ENCODE measurements at regions not wholly inside any gene's neighbourhood (a gene's known extent, or its start where the extent isn't known, plus 50 kb on each side); places are given as distances from the start of the nearest gene placed in this dataset.

DNA sequence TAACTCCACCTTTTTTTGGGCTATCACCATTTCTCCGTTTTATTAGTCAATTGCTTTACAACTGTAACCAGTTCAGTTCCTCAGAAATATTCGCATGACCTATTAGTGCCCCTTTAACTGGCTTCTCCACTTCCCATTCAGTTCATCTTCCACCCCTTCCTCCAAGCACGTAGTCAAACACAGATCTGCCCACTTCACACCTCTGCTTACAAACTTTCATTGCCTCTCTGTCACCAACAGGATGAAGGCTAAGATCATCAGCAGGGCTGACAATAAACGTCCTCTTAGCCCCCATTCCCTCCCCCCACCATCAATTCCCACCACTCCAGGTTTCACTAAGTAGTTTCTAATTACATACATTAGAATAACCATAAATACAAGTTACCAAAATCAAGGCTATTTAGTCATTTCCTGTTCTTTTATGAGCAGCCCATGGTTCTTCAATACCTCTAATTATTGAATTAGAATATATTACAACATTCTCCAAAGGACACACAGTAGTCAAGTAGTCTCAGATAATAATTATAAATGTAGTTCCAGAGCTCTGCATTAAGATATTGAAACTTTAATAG is 95.7 kb downstream of the SPRY2 start:
- Histone ChIP-seq H2AK5ac (ENCODE audit: insufficient read length, low read length) (no peak overlapping the region), H4K5ac (ENCODE audit: insufficient read length, low read depth, low read length) (no peak overlapping the region), H3K9ac (ENCODE audit: extremely low read depth, insufficient read length, low read length) (no peak overlapping the region), H2BK5ac (ENCODE audit: insufficient read length, low read length) (no peak overlapping the region), H2BK120ac (ENCODE audit: low read depth, low read length, poor library complexity, severe bottlenecking) (no peak overlapping the region), H3K27ac (ENCODE audit: insufficient read length, low read depth, low read length) (no peak overlapping the region), H4K91ac (ENCODE audit: insufficient read length, low read depth, low read length) (no peak overlapping the region), H2BK20ac (ENCODE audit: low read depth, low read length, poor library complexity, severe bottlenecking) (no peak overlapping the region), H3K56ac (ENCODE audit: insufficient read length, low read depth, low read length) (no peak overlapping the region), H4K8ac (replicated peaks; ENCODE audit: insufficient read length, low read depth, low read length) (no peak overlapping the region), H2BK12ac (ENCODE audit: insufficient read length, low read depth, low read length) (no peak overlapping the region), H3K18ac (ENCODE audit: insufficient read length, low read depth, low read length) (no peak overlapping the region), H3K9me3 (ENCODE audit: control insufficient read depth, low read depth, low read length) (no peaks in the 10 kb centered on the region), H3K23me2 (ENCODE audit: insufficient read length, low read depth, low read length, poor library complexity, severe bottlenecking) (no peaks in the 10 kb centered on the region), H2BK15ac (ENCODE audit: low read depth, low read length) (no peak overlapping the region), H3K4me2 (ENCODE audit: insufficient read depth, insufficient read length, low read length) (no peak overlapping the region), H3K4ac (ENCODE audit: low read depth, low read length) (no peak overlapping the region), H3K79me1 (ENCODE audit: insufficient read depth, low read depth, low read length, poor library complexity, severe bottlenecking) (no peaks in the 10 kb centered on the region), H3T11ph (ENCODE audit: low read length) (no peak overlapping the region), H3K23ac (ENCODE audit: insufficient read length, low read depth, low read length) (no peak overlapping the region), H3K79me2 (ENCODE audit: insufficient read depth, low read length) (no peaks in the 10 kb centered on the region), H3K27me3 (ENCODE audit: insufficient read depth, low read length) (no peaks in the 10 kb centered on the region), H3K14ac (ENCODE audit: insufficient read depth, low read length) (no peak overlapping the region), H4K20me1 (ENCODE audit: control insufficient read depth, insufficient read depth, insufficient read length) (no peaks in the 10 kb centered on the region), H2AFZ (ENCODE audit: low read length) (no peak overlapping the region), H3K4me1 (ENCODE audit: insufficient read depth, low read length) (peaks cover 3% of the 10 kb centered on the region; the same call in 1 of the 2 replicates)
- no peak overlapping the region for H3K27ac Mint-ChIP-seq
- no peak for DNase-seq
- TF ChIP-seq, protein P1, sequence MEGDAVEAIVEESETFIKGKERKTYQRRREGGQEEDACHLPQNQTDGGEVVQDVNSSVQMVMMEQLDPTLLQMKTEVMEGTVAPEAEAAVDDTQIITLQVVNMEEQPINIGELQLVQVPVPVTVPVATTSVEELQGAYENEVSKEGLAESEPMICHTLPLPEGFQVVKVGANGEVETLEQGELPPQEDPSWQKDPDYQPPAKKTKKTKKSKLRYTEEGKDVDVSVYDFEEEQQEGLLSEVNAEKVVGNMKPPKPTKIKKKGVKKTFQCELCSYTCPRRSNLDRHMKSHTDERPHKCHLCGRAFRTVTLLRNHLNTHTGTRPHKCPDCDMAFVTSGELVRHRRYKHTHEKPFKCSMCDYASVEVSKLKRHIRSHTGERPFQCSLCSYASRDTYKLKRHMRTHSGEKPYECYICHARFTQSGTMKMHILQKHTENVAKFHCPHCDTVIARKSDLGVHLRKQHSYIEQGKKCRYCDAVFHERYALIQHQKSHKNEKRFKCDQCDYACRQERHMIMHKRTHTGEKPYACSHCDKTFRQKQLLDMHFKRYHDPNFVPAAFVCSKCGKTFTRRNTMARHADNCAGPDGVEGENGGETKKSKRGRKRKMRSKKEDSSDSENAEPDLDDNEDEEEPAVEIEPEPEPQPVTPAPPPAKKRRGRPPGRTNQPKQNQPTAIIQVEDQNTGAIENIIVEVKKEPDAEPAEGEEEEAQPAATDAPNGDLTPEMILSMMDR (conservative IDR thresholded peaks at IDR 0.05), result no peak
- H3K36me3 Mint-ChIP-seq (ENCODE audit: insufficient read depth in 1 of 3, low read depth in 3 of 3), result no peaks in the 10 kb centered on the region
- WGBS (ENCODE audit: extremely low coverage, insufficient read length, low lambda C conversion rate), result no CpG with 5 or more reads among the region's 4 CpGs
- no peaks in the 10 kb centered on the region for H3K9me3 Mint-ChIP-seq
- no peak overlapping the region for H3K4me3 Mint-ChIP-seq
- H3K27me3 Mint-ChIP-seq (ENCODE audit: low read depth), result no peaks in the 10 kb centered on the region
- H3K4me1 Mint-ChIP-seq, result peaks cover 11 to 13% of the 10 kb centered on the region in 2 experiments
